Stimulated activated CD4-positive, alpha-beta T cell treated with anti-CD3 and anti-CD28 coated beads, Interleukin-4, amount 100 ng/mL, for 24 hours (primary cell): ENCODE measurements at regions not wholly inside any gene's neighbourhood (a gene's known extent, or its start where the extent isn't known, plus 50 kb on each side); places are given as distances from the start of the nearest gene placed in this dataset.

Experiments used
- DNase-seq: peaks from one replicate; pipeline ENCODE4 v3.0.0-alpha.2; 2020

DNA sequence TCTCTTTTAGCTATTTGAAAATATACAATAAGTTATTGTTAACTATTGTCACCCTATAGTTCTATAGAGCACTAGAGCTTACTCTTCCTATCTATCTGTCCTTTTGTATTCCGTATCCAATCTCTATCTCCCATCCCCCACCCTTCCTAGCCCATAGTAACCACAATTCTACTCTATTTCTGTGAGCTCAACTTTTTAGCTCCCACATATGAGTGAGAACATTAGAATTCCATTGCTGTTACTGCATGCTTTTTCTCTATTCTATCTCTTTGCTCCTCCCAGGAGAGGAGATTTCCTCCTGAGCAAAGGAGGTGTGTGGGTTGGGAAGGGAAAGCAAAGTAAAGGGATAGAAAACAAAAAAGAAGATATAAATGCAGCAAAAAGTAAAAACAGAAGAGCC lies 105.6 kb upstream of the SLC4A7 start:
- DNase-seq = no peak

GRCh38 chr3:27585429-27585828 lies 101.2 kb upstream of the SLC4A7 start:
- no peak for DNase-seq

- DNase-seq = no peak
Measured at GRCh38 chr3:27584874-27585273, 100.7 kb upstream of the SLC4A7 start.

- no peak for DNase-seq
Measured at GRCh38 chr3:27581852-27582251, 97.7 kb upstream of the SLC4A7 start.

- no peak for DNase-seq
Measured at GRCh38 chr3:27578032-27578431, 93.8 kb upstream of the SLC4A7 start.

- DNase-seq = no peak
Measured at GRCh38 chr3:27577504-27577903, 93.3 kb upstream of the SLC4A7 start.

- DNase-seq = no peak
Measured at GRCh38 chr3:27576171-27576570, 92.0 kb upstream of the SLC4A7 start.

DNA sequence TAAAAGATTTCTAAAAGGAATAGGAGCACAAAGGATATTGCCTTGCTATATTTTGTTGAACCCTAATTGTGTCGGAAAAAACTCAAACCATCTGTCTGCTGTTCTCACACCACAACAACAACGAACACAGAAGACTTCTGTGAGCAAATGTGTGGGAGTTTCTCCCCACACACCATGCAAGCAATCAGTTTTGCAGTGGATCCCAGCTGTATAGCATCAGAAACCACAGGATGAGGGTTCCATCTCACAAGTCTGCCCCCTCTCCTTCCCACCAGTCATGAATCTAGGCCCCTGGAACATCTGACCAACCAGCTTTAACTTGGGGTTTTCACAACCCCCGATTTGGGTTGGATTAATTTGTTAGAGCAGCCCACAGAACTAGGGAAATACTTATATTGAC lies 91.3 kb upstream of the SLC4A7 start:
- DNase-seq = no peak

DNA sequence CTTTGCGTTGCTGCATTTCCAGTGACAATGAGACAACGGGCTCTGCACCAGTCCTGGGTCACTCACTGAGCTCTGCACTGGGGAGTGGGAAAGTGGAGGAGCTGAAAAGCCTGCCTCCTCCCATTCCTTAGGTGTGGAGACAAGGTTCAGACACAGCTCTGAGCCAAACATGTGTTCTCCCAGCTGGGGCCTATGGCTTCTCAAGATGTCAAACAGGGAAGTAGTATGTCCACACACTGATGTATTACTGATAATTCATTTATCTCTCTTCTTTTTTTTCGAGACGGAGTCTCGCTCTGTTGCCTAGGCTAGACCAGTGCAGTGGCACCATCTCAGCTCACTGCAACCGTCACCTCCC lies 90.2 kb upstream of the SLC4A7 start:
- no peak for DNase-seq

DNA sequence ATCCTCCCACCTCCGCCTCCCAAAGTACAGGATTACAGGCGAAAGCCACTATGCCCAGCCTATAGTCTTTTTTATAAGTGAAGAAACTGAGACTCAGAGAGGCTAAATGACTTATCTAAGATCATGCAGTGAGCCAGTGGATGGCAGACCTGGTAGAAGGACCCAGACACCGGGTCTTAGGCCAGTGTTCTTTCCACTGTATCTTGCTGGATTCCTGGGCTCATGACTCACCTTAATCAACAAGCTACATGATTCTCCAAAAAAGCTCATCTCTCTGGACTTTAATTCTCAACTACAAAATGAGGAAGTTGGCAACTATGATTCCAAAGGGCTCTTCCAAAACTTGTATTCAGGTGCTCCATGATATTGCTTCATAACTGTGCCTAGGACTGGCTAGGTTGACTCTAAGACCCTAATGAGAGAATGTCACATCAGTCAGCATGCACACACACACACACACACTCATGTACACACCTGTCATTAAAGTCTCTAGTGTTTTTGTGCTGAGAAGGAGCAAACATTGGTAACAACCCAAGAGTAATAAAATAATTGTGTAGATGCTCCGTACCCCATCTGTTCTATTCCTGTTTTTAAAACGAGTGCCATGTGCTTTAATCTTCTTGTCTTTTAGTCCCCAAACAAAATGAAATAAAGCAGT lies 89.7 kb upstream of the SLC4A7 start:
- no peak for DNase-seq

DNA sequence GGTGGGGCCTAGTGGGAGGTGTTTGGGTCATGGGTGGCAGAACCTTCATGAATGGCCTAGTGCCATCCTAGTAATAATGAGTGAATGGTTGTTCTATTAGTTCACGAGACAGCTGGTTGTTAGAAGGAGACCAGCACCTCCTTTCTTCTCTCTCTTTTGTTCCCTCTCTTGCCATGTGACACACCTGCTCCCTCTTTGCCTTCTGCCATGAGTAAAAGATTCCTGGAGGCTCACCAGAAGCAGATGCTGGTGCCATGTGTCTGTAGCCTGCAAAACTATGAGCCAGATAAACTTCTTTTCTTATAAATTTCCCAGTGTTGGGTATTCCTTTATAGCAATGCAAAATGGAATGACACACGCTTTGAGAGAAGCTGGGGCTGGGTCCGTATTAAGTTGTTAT lies 89.0 kb upstream of the SLC4A7 start:
- no peak for DNase-seq

GRCh38 chr3:27571345-27571744 lies 87.2 kb upstream of the SLC4A7 start:
- no peak for DNase-seq

DNA sequence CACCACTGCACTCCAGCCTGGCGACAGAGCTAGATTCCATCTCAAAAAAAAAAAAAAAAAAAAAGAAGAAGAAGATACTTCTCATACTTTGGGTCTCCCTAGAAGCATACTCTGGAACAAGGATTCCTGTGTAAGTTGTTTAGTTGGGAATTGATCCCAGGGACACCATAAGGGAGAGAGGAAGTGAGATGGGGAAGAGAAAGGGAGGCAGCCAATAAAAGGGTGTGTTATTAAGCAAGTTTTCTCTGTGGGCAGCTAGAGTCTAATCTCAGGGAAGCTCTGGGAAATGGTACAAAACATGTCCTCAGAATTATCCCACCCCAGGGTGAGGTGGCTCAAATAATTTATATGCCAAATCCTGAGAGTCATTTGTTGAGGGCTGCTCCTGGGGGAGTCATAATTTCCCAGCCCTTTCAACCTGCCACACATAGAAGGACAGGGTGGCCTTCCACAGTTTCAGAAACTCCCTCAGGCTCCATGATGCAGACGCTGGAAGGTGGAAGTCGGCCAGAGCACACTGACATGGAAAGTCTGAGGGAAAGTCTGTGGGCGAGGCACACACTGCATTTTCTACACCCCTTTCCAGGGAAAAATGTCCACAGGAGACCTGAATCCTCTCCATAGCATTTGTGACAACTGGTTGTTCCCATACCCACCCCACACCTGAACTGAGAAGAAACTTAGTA lies 86.4 kb upstream of the SLC4A7 start:
- DNase-seq = no peak

DNA sequence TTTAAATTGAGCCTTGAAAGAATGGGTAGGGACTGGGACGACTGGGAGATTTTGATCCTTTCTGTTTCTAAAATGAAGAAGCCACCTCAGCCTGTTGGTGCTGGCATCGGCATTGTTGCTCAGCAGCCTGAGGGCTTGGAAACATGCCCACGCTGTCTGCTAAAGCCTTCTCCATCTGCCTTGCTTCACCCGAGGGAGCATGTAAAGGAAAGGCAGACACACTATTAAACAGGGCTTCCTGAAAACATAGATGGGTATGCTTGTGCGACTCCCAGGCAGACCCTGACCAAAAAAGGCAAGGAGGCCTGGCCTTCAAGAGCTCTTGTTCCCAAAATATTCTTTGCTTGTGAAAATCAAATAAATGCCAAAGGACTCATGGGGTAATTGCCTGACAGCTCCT lies 84.2 kb upstream of the SLC4A7 start:
- no peak for DNase-seq

DNA sequence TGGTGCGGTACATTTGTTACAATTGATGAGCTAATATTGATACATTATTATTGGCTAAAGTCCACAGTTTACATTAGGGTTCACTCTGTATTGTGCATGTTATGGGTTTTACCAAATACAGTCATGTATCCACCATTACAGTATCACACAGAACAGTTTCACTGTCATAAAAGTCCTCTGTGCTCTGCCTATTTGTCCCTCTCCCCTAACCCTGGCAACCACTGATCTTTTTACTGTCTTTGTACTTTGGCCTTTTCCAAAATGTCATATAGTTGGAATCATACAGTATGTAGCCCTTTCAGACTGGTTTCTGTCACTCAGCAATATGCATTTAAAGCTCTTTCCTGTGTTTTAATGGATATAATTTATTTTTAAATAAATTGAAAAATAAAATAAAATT lies 83.1 kb upstream of the SLC4A7 start:
- DNase-seq = no peak

DNA sequence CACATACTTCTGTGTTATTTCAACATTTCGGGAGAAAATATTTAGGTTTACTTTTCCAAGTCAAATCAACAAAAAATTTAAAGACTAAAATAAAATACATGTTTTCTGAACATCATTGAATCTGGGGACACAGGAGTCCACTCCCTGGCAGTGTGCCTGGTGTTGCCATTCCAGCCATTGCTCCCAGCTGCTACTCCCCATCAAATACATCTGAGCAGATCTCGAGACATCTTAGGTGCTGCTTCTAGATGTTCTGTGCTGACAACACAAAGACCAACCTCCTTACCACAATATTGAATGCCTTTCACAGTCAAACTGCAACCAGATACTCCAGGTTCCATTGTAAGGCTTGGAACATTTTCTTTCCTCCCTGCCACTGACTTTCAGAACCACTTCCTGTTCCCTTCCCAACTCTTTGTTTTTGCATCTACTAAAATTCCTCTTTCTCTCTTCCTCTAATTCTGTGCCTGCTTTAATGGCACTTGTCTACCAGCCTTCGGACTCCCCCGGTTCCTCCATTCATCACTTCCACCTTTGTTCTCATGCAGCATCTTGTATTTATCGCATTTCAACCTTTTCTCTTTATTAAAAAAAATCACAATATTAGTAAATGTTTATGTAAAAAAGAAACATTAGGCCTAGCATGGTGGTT lies 81.1 kb upstream of the SLC4A7 start:
- no peak for DNase-seq

DNA sequence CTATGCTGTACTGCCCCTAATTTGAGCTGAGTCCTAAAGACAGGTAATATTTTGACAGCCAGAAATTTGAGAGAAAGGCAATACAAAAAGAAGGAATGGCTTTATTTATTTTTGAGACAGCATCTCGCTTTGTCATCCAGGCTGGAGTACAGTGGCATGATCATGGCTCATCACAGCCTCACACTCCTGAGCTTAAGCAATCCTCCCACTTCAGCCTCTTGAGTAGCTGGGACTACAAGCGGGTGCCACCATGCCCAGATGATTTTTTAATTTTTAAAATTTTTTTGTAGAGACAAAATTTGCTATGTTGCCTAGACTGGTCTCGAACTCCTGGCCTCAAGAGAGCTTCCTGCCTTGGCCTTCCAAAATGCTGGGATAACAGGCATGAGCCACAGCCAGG lies 77.4 kb upstream of the SLC4A7 start:
- no peak for DNase-seq

DNA sequence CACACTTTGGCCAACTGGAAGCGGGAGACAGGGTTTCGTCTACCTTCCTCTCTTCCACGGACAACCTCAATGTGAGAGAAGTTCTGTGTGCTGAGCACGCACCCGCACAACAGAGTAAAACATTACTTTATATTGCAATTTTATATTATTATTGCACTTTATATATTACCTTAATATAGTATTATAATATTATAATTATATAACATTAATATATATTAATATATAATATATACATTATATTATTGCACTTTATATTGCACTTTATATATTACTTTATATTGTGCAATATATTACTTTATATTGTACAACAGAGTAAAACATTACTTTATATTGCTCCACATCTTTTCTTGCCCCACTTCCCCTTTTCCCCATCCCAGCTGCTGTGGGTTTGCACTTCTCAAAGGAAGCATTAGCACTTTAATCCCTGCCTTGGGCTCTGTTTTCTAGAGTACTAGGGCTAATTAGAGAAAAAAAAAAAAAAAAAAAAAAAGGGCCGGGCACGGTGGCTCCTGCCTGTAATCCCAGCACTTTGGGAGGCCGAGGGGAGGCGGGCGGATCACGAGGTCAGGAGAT lies 76.4 kb upstream of the SLC4A7 start:
- no peak for DNase-seq

- DNase-seq = no peak
Measured at GRCh38 chr3:27559835-27560234, 75.7 kb upstream of the SLC4A7 start.

DNA sequence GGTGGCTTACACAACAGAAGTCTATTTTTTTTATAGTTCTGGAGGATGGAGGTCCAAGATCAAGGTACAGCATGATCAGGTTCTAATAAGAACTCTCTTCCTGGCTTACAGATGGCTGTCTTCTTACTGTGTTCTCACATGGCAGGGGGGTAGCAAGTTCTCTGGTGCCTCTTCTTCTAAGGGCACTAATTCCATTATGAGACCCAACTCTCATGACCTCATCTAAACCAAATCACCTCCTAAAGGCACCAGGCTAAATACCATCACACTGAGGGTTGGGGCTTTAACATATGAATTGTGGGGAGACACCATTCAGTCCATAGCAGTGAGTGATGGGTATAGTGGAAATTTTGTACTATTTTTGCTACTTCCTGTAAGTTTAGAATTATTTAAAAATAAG lies 75.2 kb upstream of the SLC4A7 start:
- DNase-seq = no peak

DNA sequence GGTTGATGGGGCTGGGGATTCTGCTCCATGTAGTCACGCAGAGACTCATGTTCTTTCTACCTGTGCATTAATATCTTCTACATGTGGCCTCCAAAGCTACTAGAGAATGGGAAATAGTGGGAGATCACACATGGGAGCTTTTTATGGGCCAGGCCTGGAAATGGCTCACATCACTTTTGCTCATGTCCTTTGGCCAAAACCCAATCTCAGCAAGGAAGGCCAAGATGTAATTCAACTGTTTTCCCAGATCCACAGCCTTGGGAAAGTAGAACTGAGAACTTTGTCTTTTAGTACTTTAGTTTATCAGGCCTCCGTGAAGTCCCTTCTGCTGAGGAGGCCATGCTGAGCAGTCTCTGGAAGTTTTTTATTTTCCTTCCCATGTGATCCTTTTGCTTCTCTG lies 73.2 kb upstream of the SLC4A7 start:
- DNase-seq = no peak

GRCh38 chr3:27556887-27557286 lies 72.7 kb upstream of the SLC4A7 start:
- no peak for DNase-seq

- no peak for DNase-seq
Measured at GRCh38 chr3:27554706-27555105, 70.5 kb upstream of the SLC4A7 start.

DNA sequence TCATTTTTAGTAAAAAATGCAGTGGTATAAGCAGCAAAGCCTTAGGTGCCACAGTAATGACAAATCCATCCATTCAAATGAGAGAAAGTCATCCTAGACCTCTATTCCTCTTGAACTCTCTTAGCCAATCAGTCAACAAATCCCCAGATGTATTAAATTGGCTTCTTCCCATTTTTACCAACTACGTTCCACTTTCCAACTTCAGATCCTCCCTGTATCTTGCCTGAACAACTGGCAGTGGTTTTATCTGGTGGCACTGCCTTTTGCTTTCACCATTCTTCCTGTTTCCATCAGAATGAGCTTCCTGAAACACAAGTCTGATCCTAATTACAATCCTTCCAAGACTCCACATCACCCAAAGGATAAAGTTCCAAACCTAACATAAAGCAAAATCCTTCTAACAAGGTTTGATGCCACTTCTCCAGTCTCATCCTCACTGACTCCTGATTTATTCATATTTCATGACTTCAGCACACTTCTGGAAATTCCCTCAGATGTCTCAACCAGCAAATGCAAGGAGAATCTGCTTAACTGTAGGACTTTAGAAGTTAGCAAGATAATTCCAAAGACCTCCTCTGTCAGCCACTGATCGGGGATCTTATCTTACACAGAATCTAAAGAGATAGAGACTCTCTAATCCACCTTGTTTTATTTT lies 69.8 kb upstream of the SLC4A7 start:
- no peak for DNase-seq
